ENCODE measurements at regions not wholly inside any gene's neighbourhood (a gene's known extent, or its start where the extent isn't known, plus 50 kb on each side); places are given as distances from the start of the nearest gene placed in this dataset.

DNA sequence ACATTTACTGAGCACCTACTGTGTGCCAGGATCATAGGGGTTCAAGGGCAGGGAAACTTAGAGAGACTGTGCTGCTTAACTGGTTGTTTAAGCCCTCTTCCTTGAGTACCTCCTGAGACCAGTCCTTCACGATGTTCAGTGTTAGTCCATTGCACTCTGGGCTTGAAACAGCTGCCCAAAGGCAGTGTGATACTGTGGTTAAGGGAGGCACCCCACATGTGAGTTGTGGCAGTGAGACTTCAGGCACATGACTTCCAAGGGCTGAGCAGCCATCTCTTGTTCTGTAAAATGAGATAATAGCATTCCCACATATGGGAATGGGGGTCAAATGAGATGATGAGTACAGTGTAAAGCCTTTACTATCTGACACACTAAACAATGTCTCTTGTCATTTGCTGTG is 75.1 kb downstream of the LINGO1 start:
- DNase-seq (ENCODE audit: low read depth): no peak

GRCh38 chr15:77557144-77557543 is 75.6 kb downstream of the LINGO1 start:
- DNase-seq (ENCODE audit: low read depth): no peak

- no peak for DNase-seq (ENCODE audit: low read depth)
Measured at GRCh38 chr15:77556622-77557021, 76.1 kb downstream of the LINGO1 start.

GRCh38 chr15:77555232-77555631 is 77.5 kb downstream of the LINGO1 start:
- DNase-seq (ENCODE audit: low read depth): no peak

GRCh38 chr15:77554306-77555080 is 78.2 kb downstream of the LINGO1 start:
- DNase-seq (ENCODE audit: low read depth): no peak

- no peak for DNase-seq (ENCODE audit: low read depth)
Measured at GRCh38 chr15:77553695-77554094, 79.0 kb downstream of the LINGO1 start.

GRCh38 chr15:77553257-77553656 is 79.5 kb downstream of the LINGO1 start:
- no peak for DNase-seq (ENCODE audit: low read depth)

DNA sequence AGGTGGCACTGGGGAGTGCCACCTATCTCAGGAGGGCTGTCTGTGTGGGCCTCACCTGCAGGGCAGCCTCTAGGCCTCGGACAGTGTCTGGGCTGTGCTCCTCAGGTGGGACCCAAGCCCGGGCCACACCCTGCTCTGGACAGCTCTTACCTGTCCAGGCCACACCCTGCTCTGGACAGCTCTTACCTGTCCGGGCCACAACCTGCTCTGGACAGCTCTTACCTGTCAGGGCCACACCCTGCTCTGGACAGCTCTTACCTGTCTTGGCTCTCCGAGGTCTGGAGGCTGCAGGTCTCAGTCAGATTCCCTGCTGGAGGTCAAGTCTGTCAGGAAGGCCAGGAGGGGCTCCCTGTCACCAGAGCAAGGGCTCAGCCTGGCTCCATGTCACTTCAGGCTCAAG is 80.6 kb downstream of the LINGO1 start:
- DNase-seq (ENCODE audit: low read depth): no peak

GRCh38 chr15:77550301-77551251 is 82.1 kb downstream of the LINGO1 start:
- DNase-seq (ENCODE audit: low read depth): no peak

DNA sequence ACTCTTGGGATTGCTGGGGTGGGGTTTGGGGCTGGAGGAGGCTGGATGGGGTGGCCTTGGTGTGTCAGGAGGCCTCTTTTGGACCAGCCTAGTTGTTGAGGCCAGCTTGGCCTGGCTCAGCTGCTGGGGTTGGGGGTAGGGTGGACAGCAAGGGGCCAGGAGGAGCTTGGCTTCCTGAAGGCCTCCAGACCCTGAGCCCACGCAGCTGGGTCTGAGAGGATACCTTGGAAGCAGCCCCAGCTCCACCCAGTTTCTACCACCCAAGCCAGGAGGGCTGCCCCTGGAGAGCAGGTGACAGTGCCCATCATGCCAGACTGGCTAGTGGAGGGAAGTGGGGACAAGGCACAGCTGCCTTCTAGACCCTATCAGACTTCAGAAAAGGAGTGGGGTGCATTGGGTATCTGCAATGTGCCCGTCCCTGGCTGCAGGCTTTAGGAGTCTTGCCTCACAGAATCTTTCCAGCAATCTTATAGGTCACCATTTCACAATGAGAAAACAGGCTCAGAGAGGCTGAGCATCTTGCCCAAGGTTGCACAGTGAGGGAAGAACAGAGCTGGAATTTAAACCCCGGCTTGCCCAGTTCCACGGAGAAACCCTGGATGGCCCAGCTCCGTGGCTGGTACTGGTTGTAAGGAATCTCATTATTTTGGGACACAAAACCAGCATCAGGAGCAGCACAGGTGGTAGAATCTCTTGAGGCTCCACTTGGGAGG is 83.0 kb downstream of the LINGO1 start:
- DNase-seq (ENCODE audit: low read depth): no peak

- DNase-seq (ENCODE audit: low read depth): no peak
Measured at GRCh38 chr15:77548589-77549557, 83.8 kb downstream of the LINGO1 start.

- no peak for DNase-seq (ENCODE audit: low read depth)
Measured at GRCh38 chr15:77547801-77548588, 84.7 kb downstream of the LINGO1 start.

GRCh38 chr15:77546870-77547269 is 85.8 kb downstream of the LINGO1 start:
- DNase-seq (ENCODE audit: low read depth): no peak

GRCh38 chr15:77546050-77546501 is 86.6 kb downstream of the LINGO1 start:
- DNase-seq (ENCODE audit: low read depth): no peak

DNA sequence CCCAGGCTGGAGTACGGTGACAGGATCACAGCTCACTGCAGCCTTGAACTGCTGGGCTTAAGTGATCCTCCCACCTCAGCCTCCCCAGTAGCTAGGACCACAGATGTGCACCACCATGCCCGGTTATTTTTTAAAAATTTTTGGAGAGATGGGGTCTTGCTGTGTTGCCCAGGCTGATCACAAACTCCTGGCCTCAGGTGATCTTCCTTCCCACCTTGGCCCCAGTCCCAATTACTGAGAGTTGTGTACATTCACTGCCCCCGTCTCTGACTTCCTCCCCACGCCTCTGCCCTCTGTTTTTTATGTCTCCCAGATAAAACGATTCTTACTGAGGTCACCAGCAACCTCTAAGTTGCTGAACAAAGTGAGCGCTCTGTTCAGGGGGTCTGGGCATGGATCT is 87.7 kb downstream of the LINGO1 start:
- no peak for DNase-seq (ENCODE audit: low read depth)

GRCh38 chr15:77544162-77544561 is 88.5 kb downstream of the LINGO1 start:
- no peak for DNase-seq (ENCODE audit: low read depth)

GRCh38 chr15:77543159-77543882 is 89.4 kb downstream of the LINGO1 start:
- peak; percentile 59 for DNase-seq (ENCODE audit: low read depth)

- DNase-seq (ENCODE audit: low read depth): no peak
Measured at GRCh38 chr15:77542491-77543001, 90.2 kb downstream of the LINGO1 start.
